Posterior cingulate gyrus (tissue), 11 donors: ENCODE measurements at regions not wholly inside any gene's neighbourhood (a gene's known extent, or its start where the extent isn't known, plus 50 kb on each side); places are given as distances from the start of the nearest gene placed in this dataset.

Experiments used
- DNase-seq, 10 donors: peaks; one replicate each; pipeline versions ENCODE4 v3.0.0 to v3.0.0-alpha.2; 2020 to 2021; ENCODE audit warnings: mixed read lengths in 3 of 10
- intact Hi-C: fragments of 100-400 bp; cut with DNase I; formaldehyde crosslinking; loops from one replicate; pipeline ENCODE4 v1.15.1; 2023

GRCh38 chr9:29668732-29669131 lies 2095.5 kb upstream of the C9orf72 start:
- no peak for DNase-seq
- intact Hi-C loops = no loop called here

DNA sequence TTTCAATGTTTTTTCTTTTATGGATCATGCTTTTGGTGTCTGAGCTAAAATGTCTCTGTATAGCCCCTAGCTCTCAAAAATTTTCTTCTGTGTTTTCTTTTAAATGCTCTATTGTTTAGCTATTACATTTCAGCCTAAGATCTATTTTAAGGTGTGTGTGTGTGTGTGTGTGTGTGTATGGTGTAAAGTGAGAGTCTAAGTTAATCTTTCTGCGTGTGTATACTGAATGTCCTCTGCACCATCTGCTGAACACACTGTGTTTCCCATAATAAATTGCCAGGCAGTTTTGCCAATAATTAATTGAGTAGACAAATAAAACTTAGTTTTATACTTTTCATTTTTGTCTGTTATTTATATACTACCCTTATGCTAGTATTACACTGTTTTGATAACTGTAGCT lies 2096.3 kb upstream of the C9orf72 start:
- intact Hi-C loops = no loop called here
- DNase-seq = no peak

GRCh38 chr9:29685531-29685930 lies 2112.2 kb upstream of the C9orf72 start:
- DNase-seq = no peak
- intact Hi-C loops = no loop called here

GRCh38 chr9:29691145-29691544 lies 2117.9 kb upstream of the C9orf72 start:
- no peak for DNase-seq
- intact Hi-C loops = no loop called here

DNA sequence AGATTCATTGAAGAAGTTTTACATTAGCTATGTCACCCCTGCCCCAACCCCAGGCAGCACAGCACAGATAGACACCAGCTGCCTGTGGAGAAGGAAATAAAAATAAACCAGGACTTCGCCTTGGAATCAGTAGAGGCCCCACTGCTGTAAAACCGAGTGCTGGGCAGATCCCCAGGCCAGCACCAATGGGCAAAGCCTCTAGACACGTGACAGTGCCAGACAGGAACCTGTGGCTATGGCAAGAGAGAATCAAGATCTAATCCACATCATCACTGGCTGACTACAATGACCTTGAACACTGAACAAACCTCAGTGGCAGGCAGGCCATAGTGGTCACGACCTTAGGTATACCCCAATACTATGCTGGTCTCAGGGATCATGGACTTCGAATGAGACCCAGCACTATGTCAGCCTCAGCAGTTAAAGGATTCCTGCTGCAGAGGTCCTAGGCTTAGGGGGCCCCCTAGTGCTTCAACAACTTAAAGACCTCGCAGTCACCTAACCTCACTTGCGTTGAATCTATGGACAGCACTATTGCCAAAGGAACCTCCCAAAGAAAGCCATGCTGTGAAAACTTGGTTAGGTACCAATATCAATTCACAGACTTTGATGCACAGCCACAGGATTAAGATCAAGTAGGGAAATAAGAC lies 2118.6 kb upstream of the C9orf72 start:
- peak in 3 of 10 donors; percentile 16 to 52 (median 38) for DNase-seq
- intact Hi-C loops = no loop called here

DNA sequence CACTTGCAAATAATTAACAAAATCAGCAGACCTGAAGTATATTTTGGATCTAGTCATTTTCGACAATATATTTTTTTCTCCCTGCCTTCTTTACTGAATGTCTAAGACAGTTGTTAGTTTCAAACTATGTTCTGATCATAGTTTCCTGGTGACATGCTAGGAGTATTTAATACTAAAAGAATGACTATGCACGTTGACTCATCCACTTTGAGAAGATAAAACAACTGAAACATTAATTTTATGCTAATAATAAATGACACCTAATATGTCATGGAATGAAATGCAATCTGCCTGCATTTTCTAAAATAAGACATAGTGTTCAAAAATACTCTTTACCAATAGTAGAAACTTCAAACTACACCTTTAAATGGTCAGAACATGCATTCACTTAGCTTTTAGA lies 2123.7 kb upstream of the C9orf72 start:
- intact Hi-C loops = no loop called here
- DNase-seq = no peak

DNA sequence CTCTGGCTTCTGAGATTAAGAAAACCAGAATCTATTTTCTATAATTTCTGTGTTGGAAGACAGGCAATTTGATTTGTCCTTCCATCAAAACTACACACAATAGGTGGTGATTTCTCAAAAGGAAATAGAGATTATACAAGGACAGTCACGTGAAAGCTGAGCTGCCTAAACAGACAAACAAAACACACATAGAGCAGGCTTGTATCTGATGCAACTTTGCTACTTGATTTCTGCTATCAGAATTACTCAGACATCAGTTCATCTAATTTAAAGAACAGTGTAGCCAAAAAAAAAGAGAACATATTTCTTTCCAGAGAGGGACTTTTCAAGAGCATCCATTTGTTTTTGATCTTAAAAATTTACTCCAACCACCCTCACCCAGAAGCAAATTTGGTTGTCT lies 2128.3 kb upstream of the C9orf72 start:
- no peak for DNase-seq
- intact Hi-C loops = no loop called here

DNA sequence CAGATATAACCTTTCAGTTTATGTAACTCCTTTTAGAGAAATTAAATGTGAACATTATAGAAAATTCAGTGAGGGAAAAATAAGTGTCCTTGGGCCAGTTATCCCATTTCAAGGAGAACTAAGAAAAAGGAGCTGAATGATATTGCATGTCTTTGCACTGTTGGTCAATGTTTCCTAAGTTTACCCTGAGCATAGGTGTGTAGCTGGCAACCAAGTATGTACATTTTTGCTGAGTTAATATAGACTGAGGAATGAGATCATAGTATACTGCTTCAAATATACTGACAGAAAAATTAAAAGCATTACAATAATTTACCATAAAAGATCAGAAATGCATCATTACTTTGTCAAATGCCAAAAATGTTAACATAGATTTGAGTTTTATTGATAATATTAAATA lies 2128.7 kb upstream of the C9orf72 start:
- intact Hi-C loops = no loop called here
- DNase-seq = no peak

DNA sequence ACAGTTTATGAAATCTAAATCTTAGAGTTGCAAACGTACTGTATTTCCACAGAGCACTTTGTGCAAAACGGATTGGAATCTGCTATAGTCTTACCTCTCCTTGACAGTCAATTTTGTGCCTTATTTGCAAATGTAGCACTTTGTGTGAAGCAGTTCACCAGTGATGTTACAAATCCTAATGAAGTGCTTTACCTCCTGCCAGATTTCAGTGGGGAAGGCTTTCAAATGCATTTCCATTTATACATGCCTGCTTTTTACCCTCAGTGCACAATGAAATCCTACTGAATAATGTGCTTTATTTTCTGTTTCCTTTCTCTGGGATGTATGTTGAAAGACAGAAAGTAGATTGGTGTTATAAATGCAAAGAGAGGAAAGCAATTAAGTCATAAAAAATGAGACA lies 2141.6 kb upstream of the C9orf72 start:
- intact Hi-C loops = no loop called here

DNA sequence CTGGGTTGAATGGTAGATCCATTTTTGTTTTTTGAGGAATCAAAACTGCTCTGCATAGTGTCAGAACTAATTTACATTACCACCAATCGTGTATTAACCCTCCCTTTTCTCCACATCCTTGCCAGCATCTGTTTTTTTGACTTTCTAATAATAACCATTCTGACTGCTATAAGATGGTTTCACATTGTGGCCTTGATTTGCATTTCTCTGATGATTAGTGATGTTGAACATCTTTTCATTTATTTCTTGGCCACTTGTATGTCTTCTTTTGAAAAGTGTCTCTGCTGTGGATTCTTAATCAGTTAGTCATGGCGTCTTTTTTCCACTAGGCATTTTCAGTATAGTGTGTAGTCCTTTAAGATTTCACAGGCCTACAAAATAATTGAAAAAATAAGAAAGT lies 2144.3 kb upstream of the C9orf72 start:
- DNase-seq = no peak
- intact Hi-C loops = no loop called here

More for the DNA sequence above, 2141.6 kb upstream of the C9orf72 start:
- DNase-seq = no peak

- no peak for DNase-seq
- intact Hi-C loops = no loop called here
Measured at GRCh38 chr9:29730163-29730562, 2156.9 kb upstream of the C9orf72 start.

DNA sequence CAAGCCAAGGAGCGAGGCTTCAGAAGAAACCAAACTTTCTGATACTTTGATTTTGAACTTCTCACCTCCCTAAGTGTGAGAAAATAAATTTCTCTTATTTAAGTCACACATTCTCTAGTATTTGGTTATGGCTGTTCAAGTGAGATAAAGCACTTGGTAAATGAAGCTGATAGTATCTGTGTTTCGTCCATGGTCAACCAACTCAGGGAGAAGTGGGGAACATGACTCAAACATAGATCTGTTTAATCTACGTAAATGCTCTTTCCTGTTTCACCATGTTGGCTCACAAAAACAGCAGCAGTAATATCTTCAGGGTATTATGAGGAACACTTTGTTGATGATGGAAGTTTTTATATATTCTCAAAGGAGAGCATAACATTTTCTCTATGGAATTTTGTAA lies 2167.2 kb upstream of the C9orf72 start:
- no peak for DNase-seq
- intact Hi-C loops = no loop called here

DNA sequence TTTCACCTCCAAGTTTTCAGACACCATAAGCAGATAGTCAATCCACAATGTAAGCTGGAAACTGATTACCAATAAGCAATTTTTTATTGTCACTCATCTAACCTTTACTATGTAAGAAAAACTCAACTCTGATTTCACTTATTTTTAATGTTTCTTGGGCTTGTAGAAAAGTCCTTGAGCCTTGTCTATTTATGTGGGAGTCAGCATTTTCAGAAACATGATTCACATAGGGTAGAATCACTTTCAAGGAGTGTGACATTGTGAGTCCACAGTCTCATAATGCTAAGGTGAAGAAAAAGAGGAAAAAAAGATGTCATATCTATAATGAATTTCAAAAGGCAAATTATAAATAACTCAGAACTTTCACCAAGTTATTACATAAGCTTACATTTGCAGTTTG lies 2167.9 kb upstream of the C9orf72 start:
- no peak for DNase-seq
- intact Hi-C loops = no loop called here

DNA sequence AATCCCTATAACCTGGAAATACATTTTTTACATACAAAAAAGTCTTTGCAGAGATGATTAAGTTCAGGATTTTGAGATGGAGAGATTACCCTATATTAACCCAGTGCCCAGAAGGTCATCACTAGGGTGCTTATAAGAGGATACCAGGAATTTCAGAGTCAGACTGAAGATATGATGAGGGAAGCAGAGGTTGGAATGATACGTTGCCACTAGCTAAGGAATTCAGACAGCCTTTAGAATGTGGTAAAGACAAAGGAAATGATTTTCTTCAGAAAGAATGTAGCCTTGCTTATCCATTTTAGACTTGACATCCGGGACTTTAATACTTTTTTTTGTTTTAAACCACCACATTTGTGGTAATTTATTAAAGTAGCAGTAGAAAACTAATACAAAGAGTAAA lies 2176.8 kb upstream of the C9orf72 start:
- intact Hi-C loops = no loop called here
- DNase-seq = no peak

DNA sequence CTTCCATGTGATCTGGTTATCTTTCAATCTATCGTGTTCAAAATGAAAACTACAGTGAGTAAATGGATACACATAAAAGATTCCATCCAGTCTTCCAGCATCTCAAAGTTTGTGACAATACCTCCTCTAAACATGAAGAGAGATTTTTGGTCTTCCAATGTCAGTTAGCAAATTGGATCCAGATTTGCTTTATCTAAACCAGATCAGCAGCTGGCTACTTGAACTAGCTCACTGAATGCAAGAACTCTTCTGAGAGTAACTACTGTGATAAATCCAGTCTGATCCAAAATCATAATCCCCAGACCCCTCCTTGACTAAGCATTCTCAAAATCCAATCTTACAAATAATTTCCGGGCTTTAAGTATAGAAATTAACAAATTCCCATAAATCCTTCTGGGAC lies 2177.9 kb upstream of the C9orf72 start:
- intact Hi-C loops = no loop called here

GRCh38 chr9:29753638-29754037 lies 2180.4 kb upstream of the C9orf72 start:
- no peak for DNase-seq
- intact Hi-C loops = no loop called here

More for the DNA sequence above, 2177.9 kb upstream of the C9orf72 start:
- DNase-seq = no peak

- intact Hi-C loops = no loop called here
- DNase-seq = no peak
Measured at GRCh38 chr9:29769019-29769418, 2195.7 kb upstream of the C9orf72 start.

DNA sequence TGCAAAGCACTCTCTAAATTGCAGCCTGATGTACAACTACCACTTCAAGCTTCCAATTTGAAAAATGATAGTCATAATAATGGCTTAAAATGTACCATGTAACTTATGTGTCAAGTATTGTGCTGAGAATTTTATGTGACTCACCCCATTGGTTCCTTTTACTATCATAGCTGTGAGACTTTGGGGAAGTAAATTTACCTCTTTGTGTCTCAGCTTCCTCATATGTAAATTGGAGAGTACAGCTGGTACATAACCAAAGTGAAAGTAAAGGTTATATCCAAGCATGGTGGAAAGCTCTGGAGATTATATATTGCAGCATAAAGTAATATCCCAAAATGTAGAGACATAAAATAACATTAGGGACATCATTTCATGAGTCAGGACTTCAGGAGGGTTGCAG lies 2200.4 kb upstream of the C9orf72 start:
- DNase-seq = no peak
- intact Hi-C loops = no loop called here

DNA sequence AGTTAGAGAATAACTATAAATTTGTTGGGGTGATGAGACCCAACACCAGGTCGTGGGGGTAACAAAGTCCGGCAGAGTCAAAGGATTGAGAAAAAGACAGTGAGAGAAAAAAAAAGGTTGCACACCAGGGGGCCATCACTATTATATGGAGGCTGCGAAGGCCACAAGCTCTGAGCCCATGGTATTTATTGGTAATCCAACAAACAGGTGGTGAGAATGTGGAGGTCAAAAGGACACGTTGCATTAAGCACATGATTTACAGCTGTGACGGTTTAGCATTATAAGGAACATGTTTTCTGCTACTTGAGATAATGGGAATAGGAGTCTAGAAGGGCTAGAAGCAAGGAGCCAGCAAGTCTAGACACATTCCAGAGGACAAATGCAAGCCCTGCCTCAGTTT lies 2202.2 kb upstream of the C9orf72 start:
- intact Hi-C loops = no loop called here
- DNase-seq = no peak

DNA sequence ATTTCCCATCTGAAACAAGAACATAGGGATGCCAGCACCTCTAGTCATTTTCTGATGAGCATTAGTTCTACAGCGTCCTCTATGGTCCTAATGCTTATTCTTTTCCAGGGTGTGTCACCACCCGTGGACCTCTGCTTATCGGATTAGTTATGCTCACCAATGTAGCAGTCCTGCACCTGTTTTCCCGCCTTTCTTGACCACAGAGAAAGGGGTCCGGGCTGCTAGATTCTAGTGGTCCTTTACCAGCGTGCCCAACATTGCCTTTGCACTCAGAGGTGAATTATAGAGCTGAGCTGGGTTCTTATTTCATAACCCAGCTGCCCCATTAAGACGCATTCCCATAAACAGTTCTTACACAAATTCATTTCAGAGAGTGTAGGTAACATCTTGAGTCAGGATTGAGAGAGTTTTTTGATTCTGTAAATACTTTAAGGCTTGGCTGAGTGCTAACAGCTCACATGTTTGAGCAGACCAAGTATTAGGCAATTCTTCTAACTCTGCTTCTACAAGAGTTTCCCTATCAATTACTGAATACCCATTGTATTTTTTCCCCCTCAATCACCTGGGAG lies 2205.1 kb upstream of the C9orf72 start:
- DNase-seq = no peak
- intact Hi-C loops = no loop called here

DNA sequence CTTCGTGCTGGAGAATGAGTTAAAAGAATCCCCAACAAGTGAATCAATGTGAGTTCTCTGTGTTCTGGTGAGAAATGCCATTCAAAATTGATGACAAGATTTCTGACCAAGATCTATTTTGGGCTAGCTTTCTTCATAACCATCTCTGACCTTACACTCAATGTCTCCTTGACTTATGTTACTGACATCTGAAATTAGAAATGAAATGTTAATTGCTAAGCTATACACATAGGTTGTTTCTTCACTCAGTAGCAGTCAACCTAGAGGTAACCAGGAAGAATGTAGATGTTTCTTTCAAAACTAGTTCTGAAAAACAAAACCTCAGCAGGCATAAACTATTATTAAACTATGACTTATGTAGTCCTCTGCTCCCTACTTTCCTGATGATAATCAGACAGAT lies 2220.7 kb upstream of the C9orf72 start:
- no peak for DNase-seq
- intact Hi-C loops = no loop called here

DNA sequence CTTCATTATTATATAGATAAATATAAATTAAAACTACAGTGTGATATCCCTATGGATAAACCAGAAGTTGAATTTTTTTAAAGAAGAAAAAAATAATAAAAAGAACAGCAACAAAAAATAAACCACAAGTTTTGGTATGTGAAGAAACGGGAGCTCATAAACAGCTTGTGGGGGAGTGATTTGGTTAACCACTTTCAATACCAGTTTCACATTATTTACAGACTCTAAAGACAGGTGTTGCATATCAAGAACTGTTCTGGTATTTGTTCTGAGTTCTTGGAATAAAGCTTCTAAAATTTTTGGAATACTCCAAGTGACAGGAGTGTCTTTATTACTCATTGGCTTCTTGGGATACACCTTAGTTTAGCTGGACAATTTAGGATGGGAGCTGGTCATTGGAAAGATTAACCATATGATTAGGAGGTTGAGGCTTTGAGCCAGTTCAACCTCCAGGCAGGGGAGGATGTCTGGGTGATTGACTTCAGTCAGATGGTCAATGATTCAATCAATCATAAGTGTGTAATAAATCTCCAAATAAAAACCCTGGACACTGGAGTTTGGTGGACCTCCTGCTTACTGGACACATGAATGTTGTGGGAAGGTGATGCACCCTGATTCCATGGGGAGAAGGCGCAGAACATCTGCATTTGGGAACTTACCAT lies 2223.1 kb upstream of the C9orf72 start:
- intact Hi-C loops = no loop called here
- DNase-seq = no peak
